ENCODE measurements at regions not wholly inside any gene's neighbourhood (a gene's known extent, or its start where the extent isn't known, plus 50 kb on each side); places are given as distances from the start of the nearest gene placed in this dataset.

DNA sequence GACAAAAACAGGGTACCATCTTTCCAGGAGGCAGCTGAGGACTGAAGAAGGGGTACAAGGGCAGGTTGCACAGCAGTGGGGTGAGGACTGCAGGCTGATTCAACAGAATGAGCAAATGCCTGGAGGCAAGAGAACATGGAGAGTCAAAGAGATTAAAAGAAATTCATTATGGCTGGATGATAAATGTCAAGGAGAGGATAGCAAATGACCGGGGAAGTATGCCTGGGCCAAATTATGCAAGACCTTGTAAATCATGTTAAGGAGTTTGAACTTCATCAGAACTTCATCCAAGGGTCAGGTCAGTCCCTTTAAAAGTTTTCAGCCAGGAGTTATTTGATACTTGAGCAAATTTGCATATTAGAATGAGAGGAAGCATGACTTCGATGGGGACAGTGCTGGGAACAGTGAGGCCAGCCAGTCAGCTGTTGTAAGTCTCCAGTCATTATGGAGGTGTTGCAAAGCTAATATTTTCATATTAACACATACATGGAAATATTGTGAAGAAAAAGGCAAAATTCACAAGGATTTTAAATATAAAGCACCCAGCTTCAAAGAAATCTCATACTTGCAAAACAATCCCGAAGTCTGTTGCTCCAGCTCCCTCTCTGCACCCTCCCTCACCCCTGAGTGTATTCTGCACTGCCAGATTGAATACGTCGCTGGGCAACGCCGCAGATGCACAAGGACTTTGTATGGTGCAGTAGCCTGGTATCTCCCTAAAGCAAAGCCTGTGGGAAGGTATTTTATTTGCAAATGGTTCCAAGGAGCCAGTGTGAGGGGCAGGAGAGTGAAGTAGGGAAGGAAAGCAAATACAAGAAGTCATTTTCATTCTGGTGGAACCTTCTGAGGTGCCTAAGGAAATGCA lies 509.8 kb upstream of the TLE4 start:
- Histone ChIP-seq H3K36me3 (ENCODE audit: insufficient read depth) (no peaks in the 10 kb centered on the region), H2AFZ (ENCODE audit: low read depth) (no peak overlapping the region), H3K27ac (no peak overlapping the region), H4K20me1 (ENCODE audit: insufficient read depth) (no peaks in the 10 kb centered on the region), H3K4me2 (no peak overlapping the region), H3K9ac (no peak overlapping the region), H3K4me3 (IDR thresholded peaks at IDR 0.05; ENCODE audit: insufficient read depth, low read depth, low read length) (no peak overlapping the region), H3K27me3 (ENCODE audit: insufficient read depth, low read depth) (no peaks in the 10 kb centered on the region), H3K79me2 (ENCODE audit: insufficient read depth, low read depth) (no peaks in the 10 kb centered on the region), H3K4me1 (ENCODE audit: low read depth, poor library complexity, severe bottlenecking) (no peaks in the 10 kb centered on the region)
- no peak for TF ChIP-seq CTCF (conservative IDR thresholded peaks at IDR 0.05; ENCODE audit: low read depth, low read length)

- no peak overlapping the region for H3K4me3 ChIP-seq (IDR thresholded peaks at IDR 0.05; ENCODE audit: insufficient read depth, low read depth, low read length)
- no peaks in the 10 kb centered on the region for H3K27me3 ChIP-seq (ENCODE audit: insufficient read depth, low read depth)
- H3K27ac ChIP-seq: no peak overlapping the region
- H4K20me1 ChIP-seq (ENCODE audit: insufficient read depth): no peaks in the 10 kb centered on the region
- no peak overlapping the region for H3K9ac ChIP-seq
- TF ChIP-seq CTCF (conservative IDR thresholded peaks at IDR 0.05; ENCODE audit: low read depth, low read length): no peak
- no peaks in the 10 kb centered on the region for H3K79me2 ChIP-seq (ENCODE audit: insufficient read depth, low read depth)
- H3K4me1 ChIP-seq (ENCODE audit: low read depth, poor library complexity, severe bottlenecking): no peaks in the 10 kb centered on the region
- no peak overlapping the region for H2AFZ ChIP-seq (ENCODE audit: low read depth)
- no peak overlapping the region for H3K4me2 ChIP-seq
- H3K36me3 ChIP-seq (ENCODE audit: insufficient read depth): no peaks in the 10 kb centered on the region
Observed at GRCh38 chr9:79073201-79073600, 498.6 kb upstream of the TLE4 start.

GRCh38 chr9:79080536-79080935 lies 491.2 kb upstream of the TLE4 start:
- no peaks in the 10 kb centered on the region for H4K20me1 ChIP-seq (ENCODE audit: insufficient read depth)
- TF ChIP-seq CTCF (conservative IDR thresholded peaks at IDR 0.05; ENCODE audit: low read depth, low read length): no peak
- no peaks in the 10 kb centered on the region for H3K79me2 ChIP-seq (ENCODE audit: insufficient read depth, low read depth)
- no peak overlapping the region for H3K9ac ChIP-seq
- H3K4me3 ChIP-seq (IDR thresholded peaks at IDR 0.05; ENCODE audit: insufficient read depth, low read depth, low read length): no peak overlapping the region
- H3K27ac ChIP-seq: no peak overlapping the region
- H3K4me1 ChIP-seq (ENCODE audit: low read depth, poor library complexity, severe bottlenecking): no peaks in the 10 kb centered on the region
- H3K36me3 ChIP-seq (ENCODE audit: insufficient read depth): no peaks in the 10 kb centered on the region
- H2AFZ ChIP-seq (ENCODE audit: low read depth): no peak overlapping the region
- no peaks in the 10 kb centered on the region for H3K27me3 ChIP-seq (ENCODE audit: insufficient read depth, low read depth)
- H3K4me2 ChIP-seq: no peak overlapping the region

- H3K36me3 ChIP-seq (ENCODE audit: insufficient read depth): no peaks in the 10 kb centered on the region
- TF ChIP-seq CTCF (conservative IDR thresholded peaks at IDR 0.05; ENCODE audit: low read depth, low read length): no peak
- H3K9ac ChIP-seq: no peak overlapping the region
Observed at GRCh38 chr9:79083621-79084020, 488.1 kb upstream of the TLE4 start.

More at GRCh38 chr9:79083621-79084020, 488.1 kb upstream of the TLE4 start:
- H3K79me2 ChIP-seq (ENCODE audit: insufficient read depth, low read depth): no peaks in the 10 kb centered on the region
- H3K27ac ChIP-seq: no peak overlapping the region
- H2AFZ ChIP-seq (ENCODE audit: low read depth): no peak overlapping the region
- H3K4me2 ChIP-seq: no peak overlapping the region
- H3K4me1 ChIP-seq (ENCODE audit: low read depth, poor library complexity, severe bottlenecking): no peaks in the 10 kb centered on the region
- H3K27me3 ChIP-seq (ENCODE audit: insufficient read depth, low read depth): no peaks in the 10 kb centered on the region
- H4K20me1 ChIP-seq (ENCODE audit: insufficient read depth): no peaks in the 10 kb centered on the region
- no peak overlapping the region for H3K4me3 ChIP-seq (IDR thresholded peaks at IDR 0.05; ENCODE audit: insufficient read depth, low read depth, low read length)

Data from KMS-11 (cell line).